IMR-90 (cell line): ENCODE measurements at regions not wholly inside any gene's neighbourhood (a gene's known extent, or its start where the extent isn't known, plus 50 kb on each side); places are given as distances from the start of the nearest gene placed in this dataset.

Source experiments
- CTCF ChIP-seq: conservative IDR thresholded peaks from 2 replicates; pipeline ENCODE4 v1.5.1; 2012; ENCODE audit warnings: mild to moderate bottlenecking, low read depth, low read length, improper control_type of control experiment
- NFE2L2 ChIP-seq: fragments of 150-350 bp; IDR thresholded peaks from 2 replicates; pipeline ENCODE4 v1.6.1; 2016; ENCODE audit warnings: low read depth, mild to moderate bottlenecking, low read length
- POLR2A ChIP-seq: IDR thresholded peaks from 2 replicates; pipeline ENCODE4 v1.6.1; 2012; ENCODE audit warnings: mild to moderate bottlenecking, low read depth, low read length
- RCOR1 ChIP-seq: IDR thresholded peaks from 2 replicates; pipeline ENCODE4 v1.6.1; 2012; ENCODE audit warnings: mild to moderate bottlenecking, low read length, improper control_type of control experiment; ENCODE audit not compliant: insufficient replicate concordance
- USF2 ChIP-seq: fragments of 150-350 bp; IDR thresholded peaks from 2 replicates; pipeline ENCODE4 v1.6.1; 2017; ENCODE audit warnings: mild to moderate bottlenecking, antibody characterized with exemption, low read length, low read depth

GRCh38 chr2:49686897-49687442, 532.7 kb upstream of the FSHR start:
- no peak for TF ChIP-seq CTCF
- no peak for TF ChIP-seq NFE2L2
- no peak for TF ChIP-seq POLR2A
- TF ChIP-seq USF2: no peak
- TF ChIP-seq RCOR1: no peak
